WTC11 (cell line): ENCODE measurements at regions not wholly inside any gene's neighbourhood (a gene's known extent, or its start where the extent isn't known, plus 50 kb on each side); places are given as distances from the start of the nearest gene placed in this dataset.

ENCODE experiments used
- ATAC-seq: fragments of 200-7000 bp; cut with Tn5 transposase; 2 replicates; pipeline ENCODE4 v1.10.0; 2021; ENCODE audit warnings: mild to moderate bottlenecking, moderate library complexity
- CTCF ChIA-PET: fragments of 300-600 bp; sonication (Branson Sonifier 250); formaldehyde crosslinking; loops from one replicate; lab custom pipeline; 2021; ENCODE audit warnings: antibody characterized with exemption; lab: Charles Lee
- POLR2A ChIA-PET: fragments of 350-600 bp; sonication (Branson Sonifier 250); formaldehyde crosslinking; loops from one replicate; lab custom pipeline; 2021; ENCODE audit warnings: antibody characterized with exemption; lab: Charles Lee
- DNase-seq: peaks from one replicate; pipeline ENCODE4 v3.0.0; 2021; ENCODE audit warnings: low spot score
- H3K27ac Mint-ChIP-seq: 2 replicates; pipeline ENCODE4 v1.8.0; 2021; ENCODE audit warnings: mixed read lengths
- H3K27me3 Mint-ChIP-seq: 2 replicates; pipeline ENCODE4 v1.8.0; 2021; ENCODE audit warnings: low read depth, mild to moderate bottlenecking, moderate library complexity, mixed read lengths
- H3K36me3 Mint-ChIP-seq: 2 replicates; pipeline ENCODE4 v1.8.0; 2021; ENCODE audit warnings: mixed read lengths
- H3K4me1 Mint-ChIP-seq: 2 replicates; pipeline ENCODE4 v1.8.0; 2022; ENCODE audit warnings: mixed read lengths
- H3K4me3 Mint-ChIP-seq: 2 replicates; pipeline ENCODE4 v1.8.0; 2021; ENCODE audit warnings: mild to moderate bottlenecking, moderate library complexity, mixed read lengths
- H3K9me3 Mint-ChIP-seq: 2 replicates; pipeline ENCODE4 v1.8.0; 2021; ENCODE audit warnings: mixed read lengths
- ATF1 ChIP-seq: sonication (generic); formaldehyde crosslinking; IDR thresholded peaks from 2 replicates; pipeline ENCODE4 v1.8.1; 2023; ENCODE audit warnings: mild to moderate bottlenecking, moderate library complexity, missing genetic modification reagents
- ELF4 ChIP-seq: sonication (generic); formaldehyde crosslinking; IDR thresholded peaks from 2 replicates; pipeline ENCODE4 v1.8.1; 2022; ENCODE audit warnings: low read depth, mild to moderate bottlenecking, moderate library complexity, missing genetic modification reagents
- GABPB1 ChIP-seq: sonication (generic); formaldehyde crosslinking; IDR thresholded peaks from 2 replicates; pipeline ENCODE4 v1.8.1; 2023; ENCODE audit warnings: mild to moderate bottlenecking, missing genetic modification reagents
- JAZF1 ChIP-seq: fragments of 250-450 bp; sonication (Bioruptor Pico); IDR thresholded peaks from 2 replicates; pipeline ENCODE4 v1.9.0; 2021; ENCODE audit warnings: moderate library complexity, mild to moderate bottlenecking, inconsistent platforms
- KAT7 ChIP-seq: sonication (generic); formaldehyde crosslinking; IDR thresholded peaks from 2 replicates; pipeline ENCODE4 v1.8.1; 2023; ENCODE audit warnings: missing genetic modification reagents, mild to moderate bottlenecking, borderline replicate concordance
- NFATC4 ChIP-seq: fragments of 250-450 bp; sonication (Bioruptor Pico); IDR thresholded peaks from 2 replicates; pipeline ENCODE4 v1.9.0; 2021; ENCODE audit warnings: mild to moderate bottlenecking
- NFYB ChIP-seq: sonication (generic); formaldehyde crosslinking; conservative IDR thresholded peaks from 2 replicates; pipeline ENCODE4 v1.8.0; 2022; ENCODE audit warnings: low read depth, missing genetic modification reagents
- NR1H2 ChIP-seq: sonication (generic); formaldehyde crosslinking; IDR thresholded peaks from 2 replicates; pipeline ENCODE4 v1.9.0; 2021; ENCODE audit warnings: mild to moderate bottlenecking, moderate library complexity, missing genetic modification reagents
- NR3C1 ChIP-seq: sonication (generic); formaldehyde crosslinking; conservative IDR thresholded peaks from 2 replicates; pipeline ENCODE4 v1.8.1; 2023; ENCODE audit warnings: low read depth, mild to moderate bottlenecking, missing genetic modification reagents
- OVOL2 ChIP-seq: fragments of 250-450 bp; sonication (Bioruptor Pico); IDR thresholded peaks from 2 replicates; pipeline ENCODE4 v1.9.0; 2021; ENCODE audit warnings: mild to moderate bottlenecking, borderline replicate concordance
- SMAD3 ChIP-seq: sonication (generic); formaldehyde crosslinking; IDR thresholded peaks from 2 replicates; pipeline ENCODE4 v1.8.0; 2022; ENCODE audit warnings: missing genetic modification reagents, mild to moderate bottlenecking, borderline replicate concordance
- SP1 ChIP-seq: sonication (generic); formaldehyde crosslinking; conservative IDR thresholded peaks from 2 replicates; pipeline ENCODE4 v1.8.1; 2022; ENCODE audit warnings: missing genetic modification reagents
- TCF7 ChIP-seq: sonication (generic); formaldehyde crosslinking; IDR thresholded peaks from 2 replicates; pipeline ENCODE4 v1.8.0; 2022; ENCODE audit warnings: mild to moderate bottlenecking, low read depth, missing genetic modification reagents, moderate library complexity
- TEAD1 ChIP-seq: sonication (generic); formaldehyde crosslinking; IDR thresholded peaks from 2 replicates; pipeline ENCODE4 v1.8.0; 2022; ENCODE audit warnings: mild to moderate bottlenecking, missing genetic modification reagents
- ZNF121 ChIP-seq: sonication (generic); formaldehyde crosslinking; IDR thresholded peaks from 2 replicates; pipeline ENCODE4 v1.8.0; 2023; ENCODE audit warnings: missing genetic modification reagents
- ZNF232 ChIP-seq: sonication (generic); formaldehyde crosslinking; IDR thresholded peaks from 2 replicates; pipeline ENCODE4 v1.8.0; 2022; ENCODE audit warnings: mild to moderate bottlenecking, missing genetic modification reagents
- TF ChIP-seq, protein P1 (sequence below): fragments of 250-450 bp; sonication (Bioruptor Pico); IDR thresholded peaks from 2 replicates; pipeline ENCODE4 v1.8.0; 2021; ENCODE audit warnings: mild to moderate bottlenecking
- TF ChIP-seq, protein P2 (sequence below): sonication (generic); formaldehyde crosslinking; conservative IDR thresholded peaks from 2 replicates; pipeline ENCODE4 v1.8.1; 2023; ENCODE audit warnings: mild to moderate bottlenecking, low read depth, missing genetic modification reagents, moderate library complexity
- TF ChIP-seq, protein P3 (sequence below): sonication (generic); formaldehyde crosslinking; IDR thresholded peaks from 2 replicates; pipeline ENCODE4 v1.8.1; 2022; ENCODE audit warnings: mild to moderate bottlenecking, missing genetic modification reagents, moderate library complexity, borderline replicate concordance
- TF ChIP-seq, protein P4 (sequence below): sonication (generic); formaldehyde crosslinking; IDR thresholded peaks from 2 replicates; pipeline ENCODE4 v1.8.1; 2022; ENCODE audit warnings: low read depth, mild to moderate bottlenecking, moderate library complexity, missing genetic modification reagents, borderline replicate concordance
- TF ChIP-seq, protein P5 (sequence below): fragments of 200-600 bp; IDR thresholded peaks from 2 replicates; pipeline ENCODE4 v1.8.0; 2022; ENCODE audit warnings: antibody characterized with exemption
- TF ChIP-seq, protein P6 (sequence below): sonication (generic); formaldehyde crosslinking; IDR thresholded peaks from 2 replicates; pipeline ENCODE4 v1.8.0; 2022; ENCODE audit warnings: mild to moderate bottlenecking, missing genetic modification reagents
- TF ChIP-seq, protein P7 (sequence below): fragments of 250-450 bp; sonication (Bioruptor Pico); IDR thresholded peaks from 2 replicates; pipeline ENCODE4 v1.9.0; 2021; ENCODE audit warnings: moderate library complexity, mild to moderate bottlenecking, inconsistent platforms, borderline replicate concordance
- TF ChIP-seq, protein P8 (sequence below): sonication (generic); formaldehyde crosslinking; IDR thresholded peaks from 2 replicates; pipeline ENCODE4 v1.8.0; 2022; ENCODE audit warnings: mild to moderate bottlenecking, missing genetic modification reagents
- TF ChIP-seq, protein P9 (sequence below): sonication (generic); formaldehyde crosslinking; IDR thresholded peaks from 2 replicates; pipeline ENCODE4 v1.8.1; 2023; ENCODE audit warnings: mild to moderate bottlenecking, missing genetic modification reagents, moderate library complexity

DNA sequence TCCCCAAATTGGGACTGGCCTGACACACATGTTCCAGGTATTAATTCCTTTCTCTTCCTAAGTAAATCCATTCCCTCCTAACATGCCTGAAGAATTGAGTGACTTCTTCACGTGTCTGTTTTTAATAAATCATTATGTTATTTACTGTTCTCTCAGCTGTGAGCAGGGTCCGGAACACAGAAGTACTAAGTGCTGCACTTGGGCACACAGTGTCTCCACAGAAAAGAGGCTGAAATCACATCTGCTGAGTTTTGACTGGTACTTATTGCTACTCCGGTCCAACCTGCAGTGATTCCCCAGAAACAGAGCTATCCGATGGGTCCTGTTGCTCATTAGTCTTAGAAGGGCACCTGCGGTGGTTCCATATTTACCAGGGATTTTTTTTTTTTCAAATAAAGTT is 202.6 kb downstream of the RBM46 start (continued):
- TF ChIP-seq, protein P1, sequence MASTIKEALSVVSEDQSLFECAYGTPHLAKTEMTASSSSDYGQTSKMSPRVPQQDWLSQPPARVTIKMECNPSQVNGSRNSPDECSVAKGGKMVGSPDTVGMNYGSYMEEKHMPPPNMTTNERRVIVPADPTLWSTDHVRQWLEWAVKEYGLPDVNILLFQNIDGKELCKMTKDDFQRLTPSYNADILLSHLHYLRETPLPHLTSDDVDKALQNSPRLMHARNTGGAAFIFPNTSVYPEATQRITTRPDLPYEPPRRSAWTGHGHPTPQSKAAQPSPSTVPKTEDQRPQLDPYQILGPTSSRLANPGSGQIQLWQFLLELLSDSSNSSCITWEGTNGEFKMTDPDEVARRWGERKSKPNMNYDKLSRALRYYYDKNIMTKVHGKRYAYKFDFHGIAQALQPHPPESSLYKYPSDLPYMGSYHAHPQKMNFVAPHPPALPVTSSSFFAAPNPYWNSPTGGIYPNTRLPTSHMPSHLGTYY: no peak
- TF ChIP-seq, protein P2, sequence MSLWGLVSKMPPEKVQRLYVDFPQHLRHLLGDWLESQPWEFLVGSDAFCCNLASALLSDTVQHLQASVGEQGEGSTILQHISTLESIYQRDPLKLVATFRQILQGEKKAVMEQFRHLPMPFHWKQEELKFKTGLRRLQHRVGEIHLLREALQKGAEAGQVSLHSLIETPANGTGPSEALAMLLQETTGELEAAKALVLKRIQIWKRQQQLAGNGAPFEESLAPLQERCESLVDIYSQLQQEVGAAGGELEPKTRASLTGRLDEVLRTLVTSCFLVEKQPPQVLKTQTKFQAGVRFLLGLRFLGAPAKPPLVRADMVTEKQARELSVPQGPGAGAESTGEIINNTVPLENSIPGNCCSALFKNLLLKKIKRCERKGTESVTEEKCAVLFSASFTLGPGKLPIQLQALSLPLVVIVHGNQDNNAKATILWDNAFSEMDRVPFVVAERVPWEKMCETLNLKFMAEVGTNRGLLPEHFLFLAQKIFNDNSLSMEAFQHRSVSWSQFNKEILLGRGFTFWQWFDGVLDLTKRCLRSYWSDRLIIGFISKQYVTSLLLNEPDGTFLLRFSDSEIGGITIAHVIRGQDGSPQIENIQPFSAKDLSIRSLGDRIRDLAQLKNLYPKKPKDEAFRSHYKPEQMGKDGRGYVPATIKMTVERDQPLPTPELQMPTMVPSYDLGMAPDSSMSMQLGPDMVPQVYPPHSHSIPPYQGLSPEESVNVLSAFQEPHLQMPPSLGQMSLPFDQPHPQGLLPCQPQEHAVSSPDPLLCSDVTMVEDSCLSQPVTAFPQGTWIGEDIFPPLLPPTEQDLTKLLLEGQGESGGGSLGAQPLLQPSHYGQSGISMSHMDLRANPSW (CRISPR knock-in tag): no peak
- TF ChIP-seq, protein P3, sequence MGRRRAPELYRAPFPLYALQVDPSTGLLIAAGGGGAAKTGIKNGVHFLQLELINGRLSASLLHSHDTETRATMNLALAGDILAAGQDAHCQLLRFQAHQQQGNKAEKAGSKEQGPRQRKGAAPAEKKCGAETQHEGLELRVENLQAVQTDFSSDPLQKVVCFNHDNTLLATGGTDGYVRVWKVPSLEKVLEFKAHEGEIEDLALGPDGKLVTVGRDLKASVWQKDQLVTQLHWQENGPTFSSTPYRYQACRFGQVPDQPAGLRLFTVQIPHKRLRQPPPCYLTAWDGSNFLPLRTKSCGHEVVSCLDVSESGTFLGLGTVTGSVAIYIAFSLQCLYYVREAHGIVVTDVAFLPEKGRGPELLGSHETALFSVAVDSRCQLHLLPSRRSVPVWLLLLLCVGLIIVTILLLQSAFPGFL (CRISPR knock-in tag): no peak
- TF ChIP-seq NR3C1 (CRISPR knock-in tag) (no peak), SP1 (no peak), NFYB (CRISPR knock-in tag) (no peak)
- TF ChIP-seq, protein P4, sequence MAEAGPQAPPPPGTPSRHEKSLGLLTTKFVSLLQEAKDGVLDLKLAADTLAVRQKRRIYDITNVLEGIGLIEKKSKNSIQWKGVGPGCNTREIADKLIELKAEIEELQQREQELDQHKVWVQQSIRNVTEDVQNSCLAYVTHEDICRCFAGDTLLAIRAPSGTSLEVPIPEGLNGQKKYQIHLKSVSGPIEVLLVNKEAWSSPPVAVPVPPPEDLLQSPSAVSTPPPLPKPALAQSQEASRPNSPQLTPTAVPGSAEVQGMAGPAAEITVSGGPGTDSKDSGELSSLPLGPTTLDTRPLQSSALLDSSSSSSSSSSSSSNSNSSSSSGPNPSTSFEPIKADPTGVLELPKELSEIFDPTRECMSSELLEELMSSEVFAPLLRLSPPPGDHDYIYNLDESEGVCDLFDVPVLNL (CRISPR knock-in tag): no peak

DNA sequence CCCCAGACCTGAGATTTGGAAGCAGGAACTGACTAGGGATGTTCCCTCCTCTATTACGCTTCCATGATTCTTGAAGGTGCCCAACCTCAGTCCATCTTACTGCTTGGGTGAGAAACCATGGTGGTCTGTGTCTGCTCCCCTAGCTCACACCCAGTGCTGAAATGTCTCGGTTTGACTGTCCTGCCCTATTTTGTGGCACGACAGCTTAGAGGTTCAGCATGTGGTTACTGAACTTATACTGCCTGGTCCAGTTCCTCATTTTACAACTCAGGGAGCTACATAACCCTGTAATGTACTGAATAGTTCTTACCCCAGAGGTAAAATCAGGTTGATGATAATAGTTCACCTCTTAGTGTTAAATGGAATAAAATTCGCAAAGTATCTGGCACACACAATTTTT is 203.1 kb downstream of the RBM46 start:
- ChIA-PET CTCF (interaction anchor here (0.8 to 1.0 kb wide), 2 partner anchors 14 to 118 kb away, joined by 3 read pairs; no protein-coding TSS in a partner anchor), POLR2A (no interaction called here)
- H3K4me3 Mint-ChIP-seq: no peak overlapping the region
- peaks cover 5% of the 10 kb centered on the region for H3K9me3 Mint-ChIP-seq
- no peak for DNase-seq
- no peaks in the 10 kb centered on the region for H3K36me3 Mint-ChIP-seq
- H3K4me1 Mint-ChIP-seq: peaks cover 4% of the 10 kb centered on the region; the same call in 1 of the 2 replicates
- H3K27ac Mint-ChIP-seq: no peak overlapping the region
- TF ChIP-seq, protein P5, sequence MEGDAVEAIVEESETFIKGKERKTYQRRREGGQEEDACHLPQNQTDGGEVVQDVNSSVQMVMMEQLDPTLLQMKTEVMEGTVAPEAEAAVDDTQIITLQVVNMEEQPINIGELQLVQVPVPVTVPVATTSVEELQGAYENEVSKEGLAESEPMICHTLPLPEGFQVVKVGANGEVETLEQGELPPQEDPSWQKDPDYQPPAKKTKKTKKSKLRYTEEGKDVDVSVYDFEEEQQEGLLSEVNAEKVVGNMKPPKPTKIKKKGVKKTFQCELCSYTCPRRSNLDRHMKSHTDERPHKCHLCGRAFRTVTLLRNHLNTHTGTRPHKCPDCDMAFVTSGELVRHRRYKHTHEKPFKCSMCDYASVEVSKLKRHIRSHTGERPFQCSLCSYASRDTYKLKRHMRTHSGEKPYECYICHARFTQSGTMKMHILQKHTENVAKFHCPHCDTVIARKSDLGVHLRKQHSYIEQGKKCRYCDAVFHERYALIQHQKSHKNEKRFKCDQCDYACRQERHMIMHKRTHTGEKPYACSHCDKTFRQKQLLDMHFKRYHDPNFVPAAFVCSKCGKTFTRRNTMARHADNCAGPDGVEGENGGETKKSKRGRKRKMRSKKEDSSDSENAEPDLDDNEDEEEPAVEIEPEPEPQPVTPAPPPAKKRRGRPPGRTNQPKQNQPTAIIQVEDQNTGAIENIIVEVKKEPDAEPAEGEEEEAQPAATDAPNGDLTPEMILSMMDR: no peak
- TF ChIP-seq, protein P6, sequence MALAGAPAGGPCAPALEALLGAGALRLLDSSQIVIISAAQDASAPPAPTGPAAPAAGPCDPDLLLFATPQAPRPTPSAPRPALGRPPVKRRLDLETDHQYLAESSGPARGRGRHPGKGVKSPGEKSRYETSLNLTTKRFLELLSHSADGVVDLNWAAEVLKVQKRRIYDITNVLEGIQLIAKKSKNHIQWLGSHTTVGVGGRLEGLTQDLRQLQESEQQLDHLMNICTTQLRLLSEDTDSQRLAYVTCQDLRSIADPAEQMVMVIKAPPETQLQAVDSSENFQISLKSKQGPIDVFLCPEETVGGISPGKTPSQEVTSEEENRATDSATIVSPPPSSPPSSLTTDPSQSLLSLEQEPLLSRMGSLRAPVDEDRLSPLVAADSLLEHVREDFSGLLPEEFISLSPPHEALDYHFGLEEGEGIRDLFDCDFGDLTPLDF (CRISPR knock-in tag): no peak
- TF ChIP-seq KAT7 (CRISPR knock-in tag): no peak
- no peak for TF ChIP-seq ELF4 (CRISPR knock-in tag)
- TF ChIP-seq ATF1 (CRISPR knock-in tag): no peak
- TF ChIP-seq, protein P7, sequence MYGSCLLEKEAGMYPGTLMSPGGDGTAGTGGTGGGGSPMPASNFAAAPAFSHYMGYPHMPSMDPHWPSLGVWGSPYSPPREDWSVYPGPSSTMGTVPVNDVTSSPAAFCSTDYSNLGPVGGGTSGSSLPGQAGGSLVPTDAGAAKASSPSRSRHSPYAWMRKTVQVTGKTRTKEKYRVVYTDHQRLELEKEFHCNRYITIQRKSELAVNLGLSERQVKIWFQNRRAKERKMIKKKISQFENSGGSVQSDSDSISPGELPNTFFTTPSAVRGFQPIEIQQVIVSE (CRISPR knock-in tag): no peak
- TF ChIP-seq, protein P8, sequence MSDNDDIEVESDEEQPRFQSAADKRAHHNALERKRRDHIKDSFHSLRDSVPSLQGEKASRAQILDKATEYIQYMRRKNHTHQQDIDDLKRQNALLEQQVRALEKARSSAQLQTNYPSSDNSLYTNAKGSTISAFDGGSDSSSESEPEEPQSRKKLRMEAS: no peak
- TF ChIP-seq, protein P4 (CRISPR knock-in tag): no peak
- TF ChIP-seq TEAD1 (CRISPR knock-in tag): no peak
- no peak for TF ChIP-seq GABPB1
- TF ChIP-seq NFATC4: no peak
- TF ChIP-seq OVOL2 (CRISPR knock-in tag): no peak
- TF ChIP-seq TCF7 (CRISPR knock-in tag): no peak
- TF ChIP-seq ZNF232: no peak
- no peak for TF ChIP-seq ZNF121 (CRISPR knock-in tag)
- TF ChIP-seq, protein P9, sequence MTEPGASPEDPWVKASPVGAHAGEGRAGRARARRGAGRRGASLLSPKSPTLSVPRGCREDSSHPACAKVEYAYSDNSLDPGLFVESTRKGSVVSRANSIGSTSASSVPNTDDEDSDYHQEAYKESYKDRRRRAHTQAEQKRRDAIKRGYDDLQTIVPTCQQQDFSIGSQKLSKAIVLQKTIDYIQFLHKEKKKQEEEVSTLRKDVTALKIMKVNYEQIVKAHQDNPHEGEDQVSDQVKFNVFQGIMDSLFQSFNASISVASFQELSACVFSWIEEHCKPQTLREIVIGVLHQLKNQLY (CRISPR knock-in tag): no peak
- TF ChIP-seq SMAD3 (CRISPR knock-in tag): no peak
- TF ChIP-seq JAZF1 (CRISPR knock-in tag): no peak
- TF ChIP-seq NR1H2 (CRISPR knock-in tag): no peak
- TF ChIP-seq, all 79 proteins: peak for 0
- ATAC-seq: no peak
- no peaks in the 10 kb centered on the region for H3K27me3 Mint-ChIP-seq
